Type B pancreatic cell (in vitro differentiated cells): ENCODE measurements at regions not wholly inside any gene's neighbourhood (a gene's known extent, or its start where the extent isn't known, plus 50 kb on each side); places are given as distances from the start of the nearest gene placed in this dataset.

ENCODE experiments used
- DNase-seq: peaks from one replicate; pipeline ENCODE4 v3.0.0; 2021; ENCODE audit warnings: mixed read lengths; ENCODE audit not compliant: unreplicated experiment; ENCODE audit errors: extremely low spot score
- H3K27ac Mint-ChIP-seq: 2 replicates; pipeline ENCODE4 v1.8.0; 2021; ENCODE audit warnings: mild to moderate bottlenecking, mixed read lengths
- H3K27me3 Mint-ChIP-seq: 2 replicates; pipeline ENCODE4 v1.8.0; 2021; ENCODE audit warnings: mixed read lengths
- H3K36me3 Mint-ChIP-seq: 2 replicates; pipeline ENCODE4 v1.8.0; 2021; ENCODE audit warnings: mixed read lengths
- H3K4me1 Mint-ChIP-seq: one replicate; pipeline ENCODE4 v1.8.0; 2021; ENCODE audit warnings: mixed read lengths; ENCODE audit not compliant: unreplicated experiment
- H3K4me3 Mint-ChIP-seq: 2 replicates; pipeline ENCODE4 v1.8.0; 2021; ENCODE audit warnings: mild to moderate bottlenecking, mixed read lengths
- H3K9me3 Mint-ChIP-seq: 2 replicates; pipeline ENCODE4 v1.8.0; 2021; ENCODE audit warnings: mixed read lengths
- TF ChIP-seq, protein P1 (sequence below): fragments of 200-600 bp; sonication (generic); conservative IDR thresholded peaks from 2 replicates; pipeline ENCODE4 v1.5.0; 2021; ENCODE audit warnings: antibody characterized with exemption, mild to moderate bottlenecking

DNA sequence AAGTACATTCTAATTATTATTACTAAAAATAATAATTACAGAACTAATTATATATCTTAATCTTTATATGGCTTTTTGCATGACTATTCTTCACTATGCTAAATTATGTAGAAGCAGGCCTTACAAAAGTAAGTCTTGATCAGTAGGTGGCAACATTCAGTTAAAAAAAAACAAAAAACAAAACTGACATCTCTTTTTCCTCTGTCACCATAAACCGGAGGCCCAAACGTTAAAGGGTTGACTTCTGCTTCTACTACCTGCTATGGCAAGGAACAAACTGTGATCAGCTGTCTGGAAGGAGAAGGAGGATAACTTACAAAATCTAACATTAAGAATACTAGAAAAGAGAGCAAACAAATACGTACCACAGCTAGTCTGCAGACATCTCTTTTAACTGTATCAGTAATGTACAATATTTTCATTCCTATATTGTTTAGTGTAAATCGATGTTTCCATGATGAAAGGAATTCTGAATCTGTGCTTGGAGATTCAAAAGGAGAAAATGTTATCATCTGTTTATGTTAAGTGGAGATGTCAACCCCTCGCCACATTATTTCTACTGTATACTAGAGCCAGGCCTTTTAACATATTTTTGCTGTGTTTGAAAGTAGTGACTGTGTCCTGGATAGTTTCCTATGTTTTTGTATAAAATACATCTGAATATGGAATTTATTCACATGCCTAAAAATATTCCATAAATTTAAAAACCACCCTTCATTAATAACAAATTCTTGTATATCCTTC, 1525.4 kb downstream of the SLITRK1 start:
- DNase-seq: no peak
- TF ChIP-seq, protein P1, sequence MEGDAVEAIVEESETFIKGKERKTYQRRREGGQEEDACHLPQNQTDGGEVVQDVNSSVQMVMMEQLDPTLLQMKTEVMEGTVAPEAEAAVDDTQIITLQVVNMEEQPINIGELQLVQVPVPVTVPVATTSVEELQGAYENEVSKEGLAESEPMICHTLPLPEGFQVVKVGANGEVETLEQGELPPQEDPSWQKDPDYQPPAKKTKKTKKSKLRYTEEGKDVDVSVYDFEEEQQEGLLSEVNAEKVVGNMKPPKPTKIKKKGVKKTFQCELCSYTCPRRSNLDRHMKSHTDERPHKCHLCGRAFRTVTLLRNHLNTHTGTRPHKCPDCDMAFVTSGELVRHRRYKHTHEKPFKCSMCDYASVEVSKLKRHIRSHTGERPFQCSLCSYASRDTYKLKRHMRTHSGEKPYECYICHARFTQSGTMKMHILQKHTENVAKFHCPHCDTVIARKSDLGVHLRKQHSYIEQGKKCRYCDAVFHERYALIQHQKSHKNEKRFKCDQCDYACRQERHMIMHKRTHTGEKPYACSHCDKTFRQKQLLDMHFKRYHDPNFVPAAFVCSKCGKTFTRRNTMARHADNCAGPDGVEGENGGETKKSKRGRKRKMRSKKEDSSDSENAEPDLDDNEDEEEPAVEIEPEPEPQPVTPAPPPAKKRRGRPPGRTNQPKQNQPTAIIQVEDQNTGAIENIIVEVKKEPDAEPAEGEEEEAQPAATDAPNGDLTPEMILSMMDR: peak; percentile 32
- no peak overlapping the region for H3K27ac Mint-ChIP-seq

DNA sequence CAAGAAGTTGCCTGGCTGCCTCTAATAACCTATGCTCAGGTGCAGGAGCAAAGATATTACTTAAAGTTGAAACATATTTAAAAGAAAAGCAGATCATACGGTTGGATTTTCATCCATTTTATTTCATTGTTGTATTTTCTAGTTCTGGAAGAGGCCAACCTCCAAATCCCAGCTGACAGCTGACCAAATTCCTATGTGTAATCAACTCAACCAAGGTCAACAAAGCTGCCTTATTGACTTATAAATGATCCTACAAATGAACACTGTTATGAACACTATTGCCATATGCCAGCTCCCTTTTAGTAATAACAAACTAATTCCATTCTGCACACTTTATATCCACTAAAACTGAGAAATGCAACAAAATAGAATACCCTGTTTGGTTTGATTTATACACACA, 1537.4 kb downstream of the SLITRK1 start:
- Mint-ChIP-seq H3K36me3 (no peaks in the 10 kb centered on the region), H3K27me3 (no peaks in the 10 kb centered on the region)

More for the DNA sequence above, 1525.4 kb downstream of the SLITRK1 start:
- H3K36me3 Mint-ChIP-seq: no peaks in the 10 kb centered on the region
- no peaks in the 10 kb centered on the region for H3K9me3 Mint-ChIP-seq
- H3K4me1 Mint-ChIP-seq: no peaks in the 10 kb centered on the region
- no peak overlapping the region for H3K4me3 Mint-ChIP-seq
- no peaks in the 10 kb centered on the region for H3K27me3 Mint-ChIP-seq

DNA sequence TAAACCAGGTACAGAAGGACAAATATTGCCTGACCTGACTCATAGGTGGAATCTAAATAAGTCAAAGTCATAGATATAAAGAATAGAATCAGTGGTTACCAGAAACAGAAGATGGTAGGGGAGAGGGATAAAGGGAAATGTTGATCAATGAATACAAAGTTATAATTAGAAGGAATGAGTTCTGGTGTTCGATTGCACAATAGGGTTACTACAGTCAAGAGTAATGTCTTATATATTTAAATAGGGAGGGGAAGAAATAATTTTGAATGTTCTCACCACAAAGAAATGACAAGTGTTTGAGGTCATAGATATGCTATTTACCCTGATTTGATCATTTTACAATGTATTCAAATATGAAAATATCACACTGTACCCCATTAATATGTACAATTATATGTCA, 1541.2 kb downstream of the SLITRK1 start:
- H3K36me3 Mint-ChIP-seq: no peaks in the 10 kb centered on the region
- TF ChIP-seq, protein P1: no peak
- no peaks in the 10 kb centered on the region for H3K9me3 Mint-ChIP-seq
- DNase-seq: no peak
- H3K27me3 Mint-ChIP-seq: no peaks in the 10 kb centered on the region
- no peak overlapping the region for H3K4me3 Mint-ChIP-seq
- no peak overlapping the region for H3K27ac Mint-ChIP-seq
- H3K4me1 Mint-ChIP-seq: no peaks in the 10 kb centered on the region

More for the DNA sequence above, 1537.4 kb downstream of the SLITRK1 start:
- H3K4me1 Mint-ChIP-seq: no peaks in the 10 kb centered on the region
- H3K4me3 Mint-ChIP-seq: no peak overlapping the region
- no peaks in the 10 kb centered on the region for H3K9me3 Mint-ChIP-seq
- H3K27ac Mint-ChIP-seq: no peak overlapping the region
- DNase-seq: no peak
- TF ChIP-seq, protein P1: no peak

DNA sequence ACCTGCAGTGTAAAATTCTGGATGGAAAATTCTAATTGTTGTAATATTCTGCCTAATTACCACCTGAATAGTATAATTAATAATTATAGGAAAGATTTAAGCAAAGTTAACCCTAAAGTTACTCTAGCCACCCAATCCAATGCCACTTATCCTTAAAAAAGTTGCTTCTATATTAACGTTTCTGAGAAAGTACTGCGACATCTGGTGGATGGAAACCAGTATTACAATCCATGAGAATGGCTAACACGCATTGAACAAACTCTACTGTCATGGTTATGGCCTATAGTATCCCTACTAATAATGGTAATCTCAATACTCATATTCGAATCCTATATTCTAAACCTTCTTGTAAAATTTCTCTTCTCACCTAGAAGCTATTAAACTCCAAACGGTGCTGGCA, 1551.8 kb downstream of the SLITRK1 start:
- Mint-ChIP-seq H3K36me3 (no peaks in the 10 kb centered on the region), H3K9me3 (peaks cover 5% of the 10 kb centered on the region), H3K27me3 (no peaks in the 10 kb centered on the region), H3K4me3 (no peak overlapping the region), H3K27ac (no peak overlapping the region), H3K4me1 (no peaks in the 10 kb centered on the region)
- no peak for DNase-seq
- TF ChIP-seq, protein P1: peak; percentile 75

DNA sequence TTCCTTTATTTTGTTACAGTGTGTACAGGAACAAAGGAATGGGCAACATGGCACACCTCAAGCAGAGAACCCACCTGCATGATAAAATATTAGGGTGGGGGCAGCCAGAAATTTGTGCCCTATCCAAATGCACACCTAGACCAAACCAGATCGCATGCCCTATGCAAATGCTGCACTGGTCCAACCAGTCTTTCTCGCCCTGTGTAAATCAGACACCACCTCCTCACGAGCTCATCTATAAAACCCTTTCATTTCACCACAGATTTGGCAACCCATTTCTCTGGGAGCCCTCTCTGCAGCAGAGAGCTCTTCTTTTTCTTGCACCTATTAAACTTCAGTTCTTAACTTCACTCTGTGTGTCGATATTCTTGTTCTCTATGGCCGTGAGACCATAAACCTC, 1559.2 kb downstream of the SLITRK1 start:
- Mint-ChIP-seq H3K9me3 (peaks cover 11% of the 10 kb centered on the region), H3K27ac (no peak overlapping the region), H3K27me3 (no peaks in the 10 kb centered on the region), H3K4me3 (no peak overlapping the region), H3K4me1 (no peaks in the 10 kb centered on the region), H3K36me3 (no peaks in the 10 kb centered on the region)
- DNase-seq: no peak
- TF ChIP-seq, protein P1: no peak
